ENCODE measurements at regions not wholly inside any gene's neighbourhood (a gene's known extent, or its start where the extent isn't known, plus 50 kb on each side); places are given as distances from the start of the nearest gene placed in this dataset.

GRCh38 chr1:199780091-199780490 lies 247.4 kb upstream of the NR5A2 start:
- TF ChIP-seq CTCF (IDR thresholded peaks at IDR 0.05) = no peak
- no peak for TF ChIP-seq EZH2 (IDR thresholded peaks at IDR 0.05)

Measured in neural progenitor cell (in vitro differentiated cells).